ENCODE measurements at regions not wholly inside any gene's neighbourhood (a gene's known extent, or its start where the extent isn't known, plus 50 kb on each side); places are given as distances from the start of the nearest gene placed in this dataset.

DNA sequence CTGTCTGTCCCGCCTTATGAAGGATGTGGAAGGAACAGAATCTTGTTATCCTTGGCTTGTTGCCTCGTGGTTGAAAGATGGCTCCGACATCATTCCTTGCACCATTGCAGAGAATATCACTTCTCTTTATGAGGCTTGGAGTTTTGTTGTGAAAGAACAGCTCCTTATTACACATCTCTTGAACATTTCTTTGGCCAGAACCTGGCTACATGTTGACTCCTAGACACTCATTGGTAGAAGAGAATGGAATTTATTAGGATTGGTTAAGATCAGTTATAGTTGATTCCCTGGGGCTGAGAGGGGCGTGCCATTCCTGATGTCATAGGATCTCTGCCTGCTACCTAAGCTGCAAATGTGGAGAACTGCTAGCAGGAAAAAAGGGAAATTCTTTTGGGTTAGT, 180.5 kb upstream of the CTBP2 start:
- H2AFZ ChIP-seq (ENCODE audit: control insufficient read depth, low read depth, low read length), result no peak overlapping the region
- in situ Hi-C loops (cut with MboI), result loop anchor here (5.0 kb wide), 1 partner anchor 294 kb away; no protein-coding TSS in a partner anchor
- H3K4me1 ChIP-seq (ENCODE audit: control insufficient read depth, insufficient read depth, low read length), result no peaks in the 10 kb centered on the region
- no peaks in the 10 kb centered on the region for H4K20me1 ChIP-seq (ENCODE audit: control insufficient read depth, insufficient read depth)
- H3K9me3 ChIP-seq (replicated peaks; ENCODE audit: control insufficient read depth, insufficient read depth, low read length), result no peaks in the 10 kb centered on the region
- H3K4me2 ChIP-seq (ENCODE audit: control insufficient read depth, insufficient read depth), result no peak overlapping the region
- ATAC-seq (no peak), FAIRE-seq (no peak), DNase-seq (ENCODE audit: low read depth, low spot score) (no peak)
- H3K79me2 ChIP-seq (ENCODE audit: control insufficient read depth, insufficient read depth, low read length), result no peaks in the 10 kb centered on the region
- no peak overlapping the region for H3K9ac ChIP-seq (ENCODE audit: control insufficient read depth, insufficient read depth, low read length)
- no peak overlapping the region for H3K4me3 ChIP-seq
- POLR2A ChIA-PET, result no interaction called here
- no TSS peak for BruUV-seq (replicated peaks)
- TF ChIP-seq, protein P1, sequence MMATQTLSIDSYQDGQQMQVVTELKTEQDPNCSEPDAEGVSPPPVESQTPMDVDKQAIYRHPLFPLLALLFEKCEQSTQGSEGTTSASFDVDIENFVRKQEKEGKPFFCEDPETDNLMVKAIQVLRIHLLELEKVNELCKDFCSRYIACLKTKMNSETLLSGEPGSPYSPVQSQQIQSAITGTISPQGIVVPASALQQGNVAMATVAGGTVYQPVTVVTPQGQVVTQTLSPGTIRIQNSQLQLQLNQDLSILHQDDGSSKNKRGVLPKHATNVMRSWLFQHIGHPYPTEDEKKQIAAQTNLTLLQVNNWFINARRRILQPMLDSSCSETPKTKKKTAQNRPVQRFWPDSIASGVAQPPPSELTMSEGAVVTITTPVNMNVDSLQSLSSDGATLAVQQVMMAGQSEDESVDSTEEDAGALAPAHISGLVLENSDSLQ (IDR thresholded peaks at IDR 0.05), result no peak
- TF ChIP-seq, protein P2, sequence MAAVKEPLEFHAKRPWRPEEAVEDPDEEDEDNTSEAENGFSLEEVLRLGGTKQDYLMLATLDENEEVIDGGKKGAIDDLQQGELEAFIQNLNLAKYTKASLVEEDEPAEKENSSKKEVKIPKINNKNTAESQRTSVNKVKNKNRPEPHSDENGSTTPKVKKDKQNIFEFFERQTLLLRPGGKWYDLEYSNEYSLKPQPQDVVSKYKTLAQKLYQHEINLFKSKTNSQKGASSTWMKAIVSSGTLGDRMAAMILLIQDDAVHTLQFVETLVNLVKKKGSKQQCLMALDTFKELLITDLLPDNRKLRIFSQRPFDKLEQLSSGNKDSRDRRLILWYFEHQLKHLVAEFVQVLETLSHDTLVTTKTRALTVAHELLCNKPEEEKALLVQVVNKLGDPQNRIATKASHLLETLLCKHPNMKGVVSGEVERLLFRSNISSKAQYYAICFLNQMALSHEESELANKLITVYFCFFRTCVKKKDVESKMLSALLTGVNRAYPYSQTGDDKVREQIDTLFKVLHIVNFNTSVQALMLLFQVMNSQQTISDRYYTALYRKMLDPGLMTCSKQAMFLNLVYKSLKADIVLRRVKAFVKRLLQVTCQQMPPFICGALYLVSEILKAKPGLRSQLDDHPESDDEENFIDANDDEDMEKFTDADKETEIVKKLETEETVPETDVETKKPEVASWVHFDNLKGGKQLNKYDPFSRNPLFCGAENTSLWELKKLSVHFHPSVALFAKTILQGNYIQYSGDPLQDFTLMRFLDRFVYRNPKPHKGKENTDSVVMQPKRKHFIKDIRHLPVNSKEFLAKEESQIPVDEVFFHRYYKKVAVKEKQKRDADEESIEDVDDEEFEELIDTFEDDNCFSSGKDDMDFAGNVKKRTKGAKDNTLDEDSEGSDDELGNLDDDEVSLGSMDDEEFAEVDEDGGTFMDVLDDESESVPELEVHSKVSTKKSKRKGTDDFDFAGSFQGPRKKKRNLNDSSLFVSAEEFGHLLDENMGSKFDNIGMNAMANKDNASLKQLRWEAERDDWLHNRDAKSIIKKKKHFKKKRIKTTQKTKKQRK (IDR thresholded peaks at IDR 0.05; ENCODE audit: low read depth, low read length), result no peak
- no peak for TF ChIP-seq NR2C2 (IDR thresholded peaks at IDR 0.05; ENCODE audit: borderline replicate concordance, control insufficient read depth, insufficient read length, low read depth)
- no peak for TF ChIP-seq STAT1 (conservative IDR thresholded peaks at IDR 0.05)
- no peak for TF ChIP-seq SPI1 (IDR thresholded peaks at IDR 0.05; ENCODE audit: borderline replicate concordance, insufficient read depth, low read depth, low read length)
- TF ChIP-seq, protein P3, sequence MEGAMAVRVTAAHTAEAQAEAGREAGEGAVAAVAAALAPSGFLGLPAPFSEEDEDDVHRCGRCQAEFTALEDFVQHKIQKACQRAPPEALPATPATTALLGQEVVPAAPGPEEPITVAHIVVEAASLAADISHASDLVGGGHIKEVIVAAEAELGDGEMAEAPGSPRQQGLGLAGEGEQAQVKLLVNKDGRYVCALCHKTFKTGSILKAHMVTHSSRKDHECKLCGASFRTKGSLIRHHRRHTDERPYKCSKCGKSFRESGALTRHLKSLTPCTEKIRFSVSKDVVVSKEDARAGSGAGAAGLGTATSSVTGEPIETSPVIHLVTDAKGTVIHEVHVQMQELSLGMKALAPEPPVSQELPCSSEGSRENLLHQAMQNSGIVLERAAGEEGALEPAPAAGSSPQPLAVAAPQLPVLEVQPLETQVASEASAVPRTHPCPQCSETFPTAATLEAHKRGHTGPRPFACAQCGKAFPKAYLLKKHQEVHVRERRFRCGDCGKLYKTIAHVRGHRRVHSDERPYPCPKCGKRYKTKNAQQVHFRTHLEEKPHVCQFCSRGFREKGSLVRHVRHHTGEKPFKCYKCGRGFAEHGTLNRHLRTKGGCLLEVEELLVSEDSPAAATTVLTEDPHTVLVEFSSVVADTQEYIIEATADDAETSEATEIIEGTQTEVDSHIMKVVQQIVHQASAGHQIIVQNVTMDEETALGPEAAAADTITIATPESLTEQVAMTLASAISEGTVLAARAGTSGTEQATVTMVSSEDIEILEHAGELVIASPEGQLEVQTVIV (IDR thresholded peaks at IDR 0.05; ENCODE audit: borderline replicate concordance, partially characterized antibody), result no peak
- TF ChIP-seq, protein P4, sequence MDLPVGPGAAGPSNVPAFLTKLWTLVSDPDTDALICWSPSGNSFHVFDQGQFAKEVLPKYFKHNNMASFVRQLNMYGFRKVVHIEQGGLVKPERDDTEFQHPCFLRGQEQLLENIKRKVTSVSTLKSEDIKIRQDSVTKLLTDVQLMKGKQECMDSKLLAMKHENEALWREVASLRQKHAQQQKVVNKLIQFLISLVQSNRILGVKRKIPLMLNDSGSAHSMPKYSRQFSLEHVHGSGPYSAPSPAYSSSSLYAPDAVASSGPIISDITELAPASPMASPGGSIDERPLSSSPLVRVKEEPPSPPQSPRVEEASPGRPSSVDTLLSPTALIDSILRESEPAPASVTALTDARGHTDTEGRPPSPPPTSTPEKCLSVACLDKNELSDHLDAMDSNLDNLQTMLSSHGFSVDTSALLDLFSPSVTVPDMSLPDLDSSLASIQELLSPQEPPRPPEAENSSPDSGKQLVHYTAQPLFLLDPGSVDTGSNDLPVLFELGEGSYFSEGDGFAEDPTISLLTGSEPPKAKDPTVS (IDR thresholded peaks at IDR 0.05; ENCODE audit: low read depth, low read length), result no peak
- TF ChIP-seq, protein P5, sequence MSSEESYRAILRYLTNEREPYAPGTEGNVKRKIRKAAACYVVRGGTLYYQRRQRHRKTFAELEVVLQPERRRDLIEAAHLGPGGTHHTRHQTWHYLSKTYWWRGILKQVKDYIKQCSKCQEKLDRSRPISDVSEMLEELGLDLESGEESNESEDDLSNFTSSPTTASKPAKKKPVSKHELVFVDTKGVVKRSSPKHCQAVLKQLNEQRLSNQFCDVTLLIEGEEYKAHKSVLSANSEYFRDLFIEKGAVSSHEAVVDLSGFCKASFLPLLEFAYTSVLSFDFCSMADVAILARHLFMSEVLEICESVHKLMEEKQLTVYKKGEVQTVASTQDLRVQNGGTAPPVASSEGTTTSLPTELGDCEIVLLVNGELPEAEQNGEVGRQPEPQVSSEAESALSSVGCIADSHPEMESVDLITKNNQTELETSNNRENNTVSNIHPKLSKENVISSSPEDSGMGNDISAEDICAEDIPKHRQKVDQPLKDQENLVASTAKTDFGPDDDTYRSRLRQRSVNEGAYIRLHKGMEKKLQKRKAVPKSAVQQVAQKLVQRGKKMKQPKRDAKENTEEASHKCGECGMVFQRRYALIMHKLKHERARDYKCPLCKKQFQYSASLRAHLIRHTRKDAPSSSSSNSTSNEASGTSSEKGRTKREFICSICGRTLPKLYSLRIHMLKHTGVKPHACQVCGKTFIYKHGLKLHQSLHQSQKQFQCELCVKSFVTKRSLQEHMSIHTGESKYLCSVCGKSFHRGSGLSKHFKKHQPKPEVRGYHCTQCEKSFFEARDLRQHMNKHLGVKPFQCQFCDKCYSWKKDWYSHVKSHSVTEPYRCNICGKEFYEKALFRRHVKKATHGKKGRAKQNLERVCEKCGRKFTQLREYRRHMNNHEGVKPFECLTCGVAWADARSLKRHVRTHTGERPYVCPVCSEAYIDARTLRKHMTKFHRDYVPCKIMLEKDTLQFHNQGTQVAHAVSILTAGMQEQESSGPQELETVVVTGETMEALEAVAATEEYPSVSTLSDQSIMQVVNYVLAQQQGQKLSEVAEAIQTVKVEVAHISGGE (CRISPR knock-in tag; IDR thresholded peaks at IDR 0.05), result no peak
- no peak for TF ChIP-seq HCFC1 (IDR thresholded peaks at IDR 0.05; ENCODE audit: low read length)
- TF ChIP-seq BHLHE40 (IDR thresholded peaks at IDR 0.05; ENCODE audit: borderline replicate concordance in 1 of 2, low read depth in 2 of 2, low read length in 1 of 2), result no peak
- no peak for TF ChIP-seq IRF4 (IDR thresholded peaks at IDR 0.05; ENCODE audit: low read depth, low read length)
- CTCF ChIA-PET, result interaction anchor here (1.6 kb wide), 1 partner anchor 293 kb away, joined by 5 read pairs; no protein-coding TSS in a partner anchor
- SMC1A ChIA-PET (ENCODE audit: uncharacterized antibody, unreplicated experiment), result no interaction called here
- 18% methylated on average over 4 of the region's 4 CpGs for WGBS (ENCODE audit: insufficient coverage, insufficient replicate concordance, low lambda C conversion rate, missing lambda C conversion rate)
- intact Hi-C loops (cut with micrococcal nuclease; ENCODE audit: unreplicated experiment), result no loop called here
- RAD21 ChIA-PET (ENCODE audit: unreplicated experiment), result no interaction called here
- H3K36me3 ChIP-seq (ENCODE audit: control insufficient read depth in 2 of 2, insufficient read depth in 2 of 2, low read length in 1 of 2), result no peaks in the 10 kb centered on the region
- H3K27ac ChIP-seq (ENCODE audit: control insufficient read depth, insufficient read depth), result no peak overlapping the region
- H3K27me3 ChIP-seq (replicated peaks in 1 of 2; ENCODE audit: control insufficient read depth in 2 of 2, insufficient read depth in 2 of 2, low read length in 1 of 2), result no peaks in the 10 kb centered on the region
